ENCODE measurements at regions not wholly inside any gene's neighbourhood (a gene's known extent, or its start where the extent isn't known, plus 50 kb on each side); places are given as distances from the start of the nearest gene placed in this dataset.

DNA sequence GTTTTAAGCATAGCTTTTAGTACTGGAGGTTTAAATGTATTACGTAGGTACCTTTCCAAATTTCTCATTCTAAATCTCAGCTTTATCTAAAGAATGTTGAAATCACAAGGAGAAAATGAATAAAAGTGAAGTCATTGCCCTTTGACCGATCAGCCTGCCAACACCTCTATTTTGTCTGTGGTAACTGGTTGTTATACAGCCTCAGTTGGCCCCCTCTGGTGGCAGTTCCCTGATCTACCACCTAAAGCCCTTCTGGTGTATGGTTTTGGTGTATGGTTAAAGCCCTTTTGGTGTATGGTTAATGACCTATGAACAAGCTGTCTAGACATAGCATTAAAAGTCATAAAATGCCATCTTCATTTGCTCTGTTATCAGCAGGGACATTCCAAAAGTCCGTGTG lies 378.2 kb upstream of the AZI2 start:
- TF ChIP-seq, protein P1, sequence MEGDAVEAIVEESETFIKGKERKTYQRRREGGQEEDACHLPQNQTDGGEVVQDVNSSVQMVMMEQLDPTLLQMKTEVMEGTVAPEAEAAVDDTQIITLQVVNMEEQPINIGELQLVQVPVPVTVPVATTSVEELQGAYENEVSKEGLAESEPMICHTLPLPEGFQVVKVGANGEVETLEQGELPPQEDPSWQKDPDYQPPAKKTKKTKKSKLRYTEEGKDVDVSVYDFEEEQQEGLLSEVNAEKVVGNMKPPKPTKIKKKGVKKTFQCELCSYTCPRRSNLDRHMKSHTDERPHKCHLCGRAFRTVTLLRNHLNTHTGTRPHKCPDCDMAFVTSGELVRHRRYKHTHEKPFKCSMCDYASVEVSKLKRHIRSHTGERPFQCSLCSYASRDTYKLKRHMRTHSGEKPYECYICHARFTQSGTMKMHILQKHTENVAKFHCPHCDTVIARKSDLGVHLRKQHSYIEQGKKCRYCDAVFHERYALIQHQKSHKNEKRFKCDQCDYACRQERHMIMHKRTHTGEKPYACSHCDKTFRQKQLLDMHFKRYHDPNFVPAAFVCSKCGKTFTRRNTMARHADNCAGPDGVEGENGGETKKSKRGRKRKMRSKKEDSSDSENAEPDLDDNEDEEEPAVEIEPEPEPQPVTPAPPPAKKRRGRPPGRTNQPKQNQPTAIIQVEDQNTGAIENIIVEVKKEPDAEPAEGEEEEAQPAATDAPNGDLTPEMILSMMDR (IDR thresholded peaks at IDR 0.05 in 4 of 5, conservative IDR thresholded peaks at IDR 0.05 in 1 of 5): peak; percentile 28 to 59 (median 48)
- TF ChIP-seq POLR2A (IDR thresholded peaks at IDR 0.05): no peak

Data from gastrocnemius medialis (tissue), 4 donors.